ENCODE measurements at regions not wholly inside any gene's neighbourhood (a gene's known extent, or its start where the extent isn't known, plus 50 kb on each side); places are given as distances from the start of the nearest gene placed in this dataset.
A peak's percentile ranks its signal among the peaks of the same experiment; 100 is the strongest.

- TF ChIP-seq, protein P1, sequence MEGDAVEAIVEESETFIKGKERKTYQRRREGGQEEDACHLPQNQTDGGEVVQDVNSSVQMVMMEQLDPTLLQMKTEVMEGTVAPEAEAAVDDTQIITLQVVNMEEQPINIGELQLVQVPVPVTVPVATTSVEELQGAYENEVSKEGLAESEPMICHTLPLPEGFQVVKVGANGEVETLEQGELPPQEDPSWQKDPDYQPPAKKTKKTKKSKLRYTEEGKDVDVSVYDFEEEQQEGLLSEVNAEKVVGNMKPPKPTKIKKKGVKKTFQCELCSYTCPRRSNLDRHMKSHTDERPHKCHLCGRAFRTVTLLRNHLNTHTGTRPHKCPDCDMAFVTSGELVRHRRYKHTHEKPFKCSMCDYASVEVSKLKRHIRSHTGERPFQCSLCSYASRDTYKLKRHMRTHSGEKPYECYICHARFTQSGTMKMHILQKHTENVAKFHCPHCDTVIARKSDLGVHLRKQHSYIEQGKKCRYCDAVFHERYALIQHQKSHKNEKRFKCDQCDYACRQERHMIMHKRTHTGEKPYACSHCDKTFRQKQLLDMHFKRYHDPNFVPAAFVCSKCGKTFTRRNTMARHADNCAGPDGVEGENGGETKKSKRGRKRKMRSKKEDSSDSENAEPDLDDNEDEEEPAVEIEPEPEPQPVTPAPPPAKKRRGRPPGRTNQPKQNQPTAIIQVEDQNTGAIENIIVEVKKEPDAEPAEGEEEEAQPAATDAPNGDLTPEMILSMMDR (IDR thresholded peaks at IDR 0.05): no peak
- Histone ChIP-seq H3K27ac (no peak overlapping the region), H3K4me3 (peak overlapping the region; percentile 33)
- DNase-seq (ENCODE audit: low spot score): no peak
Observed at GRCh38 chr10:118394301-118395200, 52.4 kb upstream of the FAM204A start.

DNA sequence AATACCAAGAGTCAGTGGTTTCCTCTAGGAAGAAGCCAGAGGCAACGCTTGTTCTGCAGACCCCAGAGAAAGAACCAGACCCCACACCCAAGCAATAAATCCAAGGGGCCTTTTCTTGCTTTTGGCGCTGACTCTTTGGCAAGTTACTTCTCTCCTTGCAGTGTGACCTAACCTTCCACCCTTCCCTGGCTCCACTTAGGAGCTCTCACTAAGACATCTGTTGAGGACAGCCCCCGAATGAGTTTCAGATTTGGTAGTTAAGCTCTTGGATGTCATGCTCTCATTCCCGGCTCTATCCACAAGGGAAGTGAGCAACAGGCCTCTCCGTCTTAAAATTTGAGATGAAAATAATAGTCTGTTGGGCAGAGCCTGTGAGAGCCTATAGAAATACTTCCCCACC, 50.6 kb upstream of the FAM204A start:
- TF ChIP-seq, protein P1 (IDR thresholded peaks at IDR 0.05): no peak
- Histone ChIP-seq H3K27ac (no peak overlapping the region), H3K4me3 (no peak overlapping the region)
- DNase-seq (ENCODE audit: low spot score): no peak

Data from coronary artery (tissue), 2 donors.